Stomach (tissue), 8 donors: ENCODE measurements at regions not wholly inside any gene's neighbourhood (a gene's known extent, or its start where the extent isn't known, plus 50 kb on each side); places are given as distances from the start of the nearest gene placed in this dataset.
A peak's percentile ranks its signal among the peaks of the same experiment; 100 is the strongest.

Source experiments
- DNase-seq, 2 donors: peaks; one replicate each; pipeline versions ENCODE4 v3.0.0 to v3.0.0-alpha.2; 2013 to 2019
- H3K27ac ChIP-seq, 5 donors: fragments of 200-600 bp in 4 of 5; sonication (generic) in 4 of 5; one replicate each; pipeline ENCODE4 v1.5.1; 2013 to 2019; ENCODE audit warnings: mild to moderate bottlenecking in 1 of 5, moderate library complexity in 1 of 5
- H3K27me3 ChIP-seq, 3 donors: fragments of 200-600 bp; sonication (generic); one replicate each; pipeline ENCODE4 v1.5.1; 2017 to 2019; ENCODE audit warnings: mixed run types in 1 of 3
- H3K36me3 ChIP-seq, 4 donors: fragments of 200-600 bp; sonication (generic); 1 replicate in 3 of 4; 2 replicates in 1 of 4; pipeline ENCODE4 v1.5.1; 2016 to 2019
- H3K4me1 ChIP-seq, 4 donors: fragments of 200-600 bp; sonication (generic); one replicate each; pipeline ENCODE4 v1.5.1; 2016 to 2019
- H3K4me3 ChIP-seq, 4 donors: fragments of 200-600 bp; sonication (generic) in 3 of 4; one replicate each; pipeline ENCODE4 v1.5.1; 2016 to 2019; ENCODE audit warnings: mild to moderate bottlenecking in 1 of 4
- H3K9me3 ChIP-seq, 4 donors: fragments of 200-600 bp; sonication (generic); one replicate each; pipeline ENCODE4 v1.5.1; 2016 to 2019
- EP300 ChIP-seq: sonication (generic); formaldehyde crosslinking; IDR thresholded peaks from one replicate; pipeline ENCODE4 v1.6.1; 2017; ENCODE audit warnings: antibody characterized with exemption
- POLR2A ChIP-seq, 4 donors: fragments of 450-650 bp; IDR thresholded peaks; one replicate each; pipeline ENCODE4 v1.6.1; 2016; ENCODE audit warnings: antibody characterized with exemption in 4 of 4, control low read depth in 2 of 4, mild to moderate bottlenecking in 1 of 4, moderate library complexity in 1 of 4
- POLR2AphosphoS5 ChIP-seq, 3 donors: sonication (generic); formaldehyde crosslinking; IDR thresholded peaks; one replicate each; pipeline ENCODE4 v1.6.1; 2016; ENCODE audit warnings: antibody characterized with exemption in 3 of 3
- WGBS, 5 donors: extraction: QIAGEN DNeasy Blood & Tissue Kit in 3 of 5; methylation state at CpG; one replicate each; pipeline versions ENCODE4 v1.1.5 to v1.1.7; 2013 to 2018; 5-methylcytosine and 5-hydroxymethylcytosine counted together
- intact Hi-C: fragments of 100-400 bp; cut with DNase I; formaldehyde crosslinking; loops from one replicate; pipeline ENCODE4 v1.15.1; 2023; ENCODE audit warnings: low total_unique reads
- TF ChIP-seq, protein P1 (sequence below), 7 experiments: fragments of 450-650 bp in 4 of 7; fragments of 200-600 bp in 3 of 7; sonication (generic) in 3 of 7; IDR thresholded peaks; one replicate each; pipeline ENCODE4 v1.5.1; 2016 to 2019; ENCODE audit warnings: antibody characterized with exemption in 7 of 7, control low read depth in 2 of 7, mild to moderate bottlenecking in 1 of 7
- donor health status: healthy with polysubstance abuse.
- donor health status: Bipolar disorder and iron deficiency.
- donor health status: healthy.

GRCh38 chr1:106043971-106044370 is 1012.5 kb upstream of the PRMT6 start:
- Histone ChIP-seq H3K27me3 (no peaks in the 10 kb centered on the region), H3K4me3 (no peak overlapping the region), H3K27ac (no peak overlapping the region), H3K4me1 (no peaks in the 10 kb centered on the region), H3K9me3 (peaks cover 0 to 10% (median 0%) of the 10 kb centered on the region in 4 donors), H3K36me3 (no peaks in the 10 kb centered on the region)
- TF ChIP-seq EP300 = no peak
- DNase-seq = no peak
- 90 to 96% (median 94%) methylated on average over 2 of the region's 2 CpGs for WGBS, 5 donors
- intact Hi-C loops = no loop called here

GRCh38 chr1:106047210-106047609 is 1009.3 kb upstream of the PRMT6 start:
- no peak for DNase-seq
- intact Hi-C loops = no loop called here
- H3K27me3 ChIP-seq = no peaks in the 10 kb centered on the region
- no peak overlapping the region for H3K27ac ChIP-seq
- no peaks in the 10 kb centered on the region for H3K36me3 ChIP-seq
- no peaks in the 10 kb centered on the region for H3K4me1 ChIP-seq
- 61 to 71% (median 66%) methylated on average over 3 of the region's 3 CpGs for WGBS, 5 donors
- peaks cover 0 to 6% (median 0%) of the 10 kb centered on the region in 4 donors for H3K9me3 ChIP-seq
- TF ChIP-seq POLR2A (IDR thresholded peaks at IDR 0.05) (no peak), EP300 (no peak), POLR2AphosphoS5 (IDR thresholded peaks at IDR 0.05) (no peak)
- TF ChIP-seq, protein P1, sequence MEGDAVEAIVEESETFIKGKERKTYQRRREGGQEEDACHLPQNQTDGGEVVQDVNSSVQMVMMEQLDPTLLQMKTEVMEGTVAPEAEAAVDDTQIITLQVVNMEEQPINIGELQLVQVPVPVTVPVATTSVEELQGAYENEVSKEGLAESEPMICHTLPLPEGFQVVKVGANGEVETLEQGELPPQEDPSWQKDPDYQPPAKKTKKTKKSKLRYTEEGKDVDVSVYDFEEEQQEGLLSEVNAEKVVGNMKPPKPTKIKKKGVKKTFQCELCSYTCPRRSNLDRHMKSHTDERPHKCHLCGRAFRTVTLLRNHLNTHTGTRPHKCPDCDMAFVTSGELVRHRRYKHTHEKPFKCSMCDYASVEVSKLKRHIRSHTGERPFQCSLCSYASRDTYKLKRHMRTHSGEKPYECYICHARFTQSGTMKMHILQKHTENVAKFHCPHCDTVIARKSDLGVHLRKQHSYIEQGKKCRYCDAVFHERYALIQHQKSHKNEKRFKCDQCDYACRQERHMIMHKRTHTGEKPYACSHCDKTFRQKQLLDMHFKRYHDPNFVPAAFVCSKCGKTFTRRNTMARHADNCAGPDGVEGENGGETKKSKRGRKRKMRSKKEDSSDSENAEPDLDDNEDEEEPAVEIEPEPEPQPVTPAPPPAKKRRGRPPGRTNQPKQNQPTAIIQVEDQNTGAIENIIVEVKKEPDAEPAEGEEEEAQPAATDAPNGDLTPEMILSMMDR (IDR thresholded peaks at IDR 0.05) = no peak
- H3K4me3 ChIP-seq = no peak overlapping the region

DNA sequence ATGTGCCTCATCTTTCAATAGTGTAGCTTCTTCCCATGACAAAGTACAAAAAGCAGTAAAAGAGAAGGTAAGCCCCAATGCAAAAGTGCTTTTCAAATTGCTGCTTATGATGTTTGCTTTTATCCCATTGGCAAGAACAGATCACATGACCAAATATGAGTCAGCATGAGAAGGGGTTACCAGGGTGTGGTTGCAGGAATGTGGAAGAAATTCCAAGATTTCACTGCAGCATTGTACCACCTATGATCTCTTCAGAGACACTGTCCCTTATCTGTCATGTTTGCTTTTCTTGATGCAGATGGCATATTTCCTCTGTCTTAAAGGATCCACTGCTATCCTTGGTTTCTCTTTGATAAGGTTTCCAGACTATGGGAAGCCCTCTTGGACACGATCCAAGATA is 1006.9 kb upstream of the PRMT6 start:
- DNase-seq = no peak
- intact Hi-C loops = no loop called here
- TF ChIP-seq, protein P1 (IDR thresholded peaks at IDR 0.05) = no peak
- TF ChIP-seq POLR2A (IDR thresholded peaks at IDR 0.05) (no peak), EP300 (no peak), POLR2AphosphoS5 (IDR thresholded peaks at IDR 0.05) (no peak)

DNA sequence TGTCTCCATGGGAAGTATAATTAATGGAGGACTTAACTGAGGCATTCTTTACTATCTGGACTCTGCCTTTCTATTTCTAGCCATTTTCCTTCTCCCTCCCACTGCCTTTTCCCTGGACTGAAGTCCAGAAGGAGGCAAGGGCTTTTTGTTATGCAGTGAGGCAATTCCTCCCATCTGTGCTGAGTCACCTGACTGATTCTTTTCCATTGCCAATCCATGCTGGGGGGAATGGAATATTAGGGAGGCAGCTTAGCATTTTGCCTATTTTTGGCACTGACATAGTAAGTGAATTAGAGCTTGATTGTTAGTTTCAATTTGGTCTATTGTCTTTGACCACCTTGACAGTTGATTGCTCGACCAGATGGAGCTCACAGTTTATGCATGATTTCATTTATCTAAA is 1000.6 kb upstream of the PRMT6 start:
- intact Hi-C loops = no loop called here
- Histone ChIP-seq H3K9me3 (no peaks in the 10 kb centered on the region), H3K27ac (no peak overlapping the region), H3K27me3 (no peaks in the 10 kb centered on the region), H3K4me1 (no peaks in the 10 kb centered on the region), H3K36me3 (no peaks in the 10 kb centered on the region), H3K4me3 (no peak overlapping the region)
- no peak for DNase-seq
- TF ChIP-seq EP300 (no peak), POLR2AphosphoS5 (IDR thresholded peaks at IDR 0.05) (no peak), POLR2A (IDR thresholded peaks at IDR 0.05) (no peak)
- TF ChIP-seq, protein P1 (IDR thresholded peaks at IDR 0.05) = no peak
- 51 to 66% (median 65%) methylated on average over 1 of the region's 1 CpG for WGBS, 5 donors

More for the DNA sequence above, 1006.9 kb upstream of the PRMT6 start:
- H3K27ac ChIP-seq = no peak overlapping the region
- no peaks in the 10 kb centered on the region for H3K9me3 ChIP-seq
- no peaks in the 10 kb centered on the region for H3K36me3 ChIP-seq
- WGBS, 5 donors = 6 to 25% (median 20%) methylated on average over 1 of the region's 1 CpG
- H3K4me1 ChIP-seq = no peaks in the 10 kb centered on the region
- H3K27me3 ChIP-seq = no peaks in the 10 kb centered on the region
- no peak overlapping the region for H3K4me3 ChIP-seq

GRCh38 chr1:106061586-106062495 is 994.6 kb upstream of the PRMT6 start:
- Histone ChIP-seq H3K4me1 (no peaks in the 10 kb centered on the region), H3K4me3 (no peak overlapping the region), H3K27me3 (no peaks in the 10 kb centered on the region), H3K36me3 (no peaks in the 10 kb centered on the region), H3K9me3 (peaks cover 0 to 9% (median 3%) of the 10 kb centered on the region in 4 donors), H3K27ac (no peak overlapping the region)
- TF ChIP-seq EP300 (no peak), POLR2A (IDR thresholded peaks at IDR 0.05) (no peak), POLR2AphosphoS5 (IDR thresholded peaks at IDR 0.05) (no peak)
- TF ChIP-seq, protein P1 (IDR thresholded peaks at IDR 0.05) = no peak
- peak in 1 of 2 donors; percentile 25 for DNase-seq
- 27 to 40% (median 35%) methylated on average over 3 of the region's 3 CpGs for WGBS, 5 donors
- intact Hi-C loops = no loop called here
